GM21619 (cell line): ENCODE measurements at regions not wholly inside any gene's neighbourhood (a gene's known extent, or its start where the extent isn't known, plus 50 kb on each side); places are given as distances from the start of the nearest gene placed in this dataset.
"Not testable (repeated sequence)": the region's sequence is repeated elsewhere in the genome, so short reads cannot be mapped to it uniquely, and the experiment has no call there.

Source experiments
- ATAC-seq: cut with Tn5 transposase; IDR thresholded peaks from one replicate; pipeline ENCODE4 v1.9.1; 2021; ENCODE audit not compliant: unreplicated experiment

GRCh38 chr2:19109518-19109917, 248.9 kb downstream of the OSR1 start:
- no peak for ATAC-seq

- ATAC-seq = no peak
Observed at GRCh38 chr2:19106376-19106775, 252.0 kb downstream of the OSR1 start.

DNA sequence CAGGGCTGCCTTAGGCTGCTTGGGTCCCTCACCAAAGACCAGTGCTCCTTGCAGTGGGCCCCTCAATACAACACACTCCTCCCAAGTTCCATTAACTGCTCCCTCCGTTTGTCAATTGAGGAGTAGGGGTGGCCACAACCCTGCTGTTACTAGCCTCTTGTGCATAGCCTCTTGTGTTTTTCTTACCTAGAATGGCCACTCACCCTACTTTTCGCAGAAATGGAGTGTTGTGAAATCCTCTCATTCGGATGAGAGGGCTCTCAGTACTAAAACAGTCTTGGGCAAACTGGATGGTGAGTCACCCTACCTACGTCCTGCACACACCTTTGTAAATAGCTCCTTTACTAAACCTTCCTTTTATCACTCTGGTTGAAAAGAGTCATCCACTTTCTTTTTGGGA, 253.9 kb downstream of the OSR1 start:
- no peak for ATAC-seq

- no peak for ATAC-seq
Observed at GRCh38 chr2:19102696-19103423, 255.6 kb downstream of the OSR1 start.

DNA sequence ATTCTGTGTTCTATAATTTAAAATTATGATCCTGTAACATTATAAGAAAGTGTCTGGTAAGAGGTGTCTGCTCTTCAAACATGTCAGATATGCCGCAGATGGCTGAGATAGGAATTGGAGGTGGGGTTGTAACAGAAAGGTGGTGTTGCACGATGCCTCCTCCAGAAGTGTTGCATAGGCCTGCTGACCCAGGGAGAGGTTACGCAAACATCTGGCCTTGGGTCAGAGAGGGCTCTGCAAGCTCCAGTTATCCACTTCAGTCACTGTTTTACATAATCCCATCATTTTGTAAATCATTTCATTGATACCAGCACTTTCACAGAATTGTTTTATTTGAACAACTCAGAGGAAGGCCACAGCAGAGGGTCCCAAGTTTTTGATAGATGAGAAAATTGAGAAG, 256.5 kb downstream of the OSR1 start:
- ATAC-seq = no peak

GRCh38 chr2:19100570-19100969, 257.9 kb downstream of the OSR1 start:
- no peak for ATAC-seq

GRCh38 chr2:19099181-19099580, 259.2 kb downstream of the OSR1 start:
- no peak for ATAC-seq

DNA sequence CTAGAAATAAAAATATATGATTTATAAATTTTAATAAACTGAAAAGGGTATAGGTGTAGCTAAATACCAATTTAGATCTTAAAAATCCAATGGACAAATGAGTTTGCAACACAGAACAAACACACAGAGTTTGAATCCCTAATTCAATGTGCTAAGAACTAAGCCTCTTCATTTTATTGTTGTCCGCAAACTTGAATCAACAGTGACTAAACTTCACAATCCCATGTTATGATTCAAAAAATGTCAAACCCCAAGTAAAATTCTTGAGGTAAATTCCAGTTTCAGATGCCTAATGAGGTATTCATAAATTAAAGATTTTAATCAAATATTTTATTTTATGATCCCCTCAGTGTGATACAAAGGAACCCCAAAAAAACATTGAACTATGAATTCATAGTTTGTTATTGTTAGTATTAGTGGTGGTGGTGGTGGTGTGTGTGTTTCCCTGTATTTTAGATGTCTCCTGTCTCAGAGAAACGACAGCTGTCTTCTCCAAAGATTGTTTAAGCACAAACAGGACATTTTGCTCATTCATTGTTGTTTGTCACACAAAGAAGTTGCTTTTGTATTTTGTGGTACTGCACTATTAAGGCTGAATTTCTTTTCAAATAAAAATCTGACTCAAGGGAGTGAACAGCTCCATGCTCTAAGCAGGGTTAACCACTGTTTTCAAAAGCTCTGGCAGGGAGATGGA, 259.8 kb downstream of the OSR1 start:
- ATAC-seq = no peak

GRCh38 chr2:19089476-19089875, 268.9 kb downstream of the OSR1 start:
- not testable (repeated sequence) for ATAC-seq

- ATAC-seq = no peak
Observed at GRCh38 chr2:19086231-19086651, 272.2 kb downstream of the OSR1 start.

DNA sequence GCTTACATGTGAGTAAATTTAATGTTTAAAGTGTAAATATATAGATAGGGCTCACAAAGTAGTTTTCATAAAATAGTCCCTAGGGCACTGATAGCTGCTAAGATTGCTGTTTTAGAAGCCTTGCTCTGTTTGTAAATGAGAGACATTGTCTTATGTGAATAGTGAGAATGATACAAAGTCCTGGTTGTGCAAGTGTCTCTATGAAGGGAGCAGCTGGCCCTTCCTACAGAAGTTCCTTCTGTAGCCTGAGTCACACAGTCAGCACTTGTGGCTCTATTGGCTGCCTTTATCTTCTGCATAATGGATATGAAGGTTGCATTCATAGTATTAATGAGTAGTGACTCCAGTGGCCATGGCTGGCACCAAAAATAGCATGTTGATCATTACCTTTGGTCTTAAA, 279.7 kb downstream of the OSR1 start:
- ATAC-seq = no peak

DNA sequence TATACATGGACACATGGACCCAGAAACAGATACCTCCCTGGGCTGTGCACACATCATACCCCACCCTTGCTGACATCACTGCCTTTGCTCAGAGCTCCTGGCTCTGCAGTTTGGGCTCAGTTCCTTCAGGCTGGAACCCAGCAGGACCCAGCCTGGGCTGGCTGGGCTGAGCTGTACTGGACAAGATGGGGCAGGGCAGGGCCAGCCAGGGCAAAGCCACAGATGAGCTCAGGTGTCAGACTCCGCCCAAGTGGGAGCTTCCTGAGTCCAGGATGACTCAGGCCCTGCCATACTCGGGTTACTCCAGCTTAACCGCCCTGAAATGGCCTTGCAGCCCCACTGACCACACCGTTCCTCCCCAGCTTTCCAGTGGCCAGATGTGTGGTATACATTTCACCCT, 284.9 kb downstream of the OSR1 start:
- no peak for ATAC-seq

- no peak for ATAC-seq
Observed at GRCh38 chr2:19072161-19072560, 286.3 kb downstream of the OSR1 start.

DNA sequence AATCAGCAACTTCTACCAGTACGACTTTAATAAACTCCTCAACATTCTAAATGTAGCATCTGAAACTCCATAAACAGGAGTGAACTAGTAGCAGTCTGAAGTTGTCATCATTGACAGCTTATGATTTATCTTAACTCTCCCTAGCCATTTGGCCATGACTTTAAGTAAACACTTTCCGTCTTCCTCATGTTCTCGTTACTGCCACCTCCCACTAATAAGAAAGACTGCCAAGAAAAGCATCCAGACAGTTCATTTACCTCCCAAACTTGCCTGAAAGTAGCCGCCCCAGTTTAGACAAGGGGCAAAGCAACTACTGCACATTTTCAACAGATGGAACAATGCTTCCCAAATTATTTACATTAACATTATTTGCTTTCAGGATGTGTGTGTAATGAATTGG, 287.5 kb downstream of the OSR1 start:
- no peak for ATAC-seq

DNA sequence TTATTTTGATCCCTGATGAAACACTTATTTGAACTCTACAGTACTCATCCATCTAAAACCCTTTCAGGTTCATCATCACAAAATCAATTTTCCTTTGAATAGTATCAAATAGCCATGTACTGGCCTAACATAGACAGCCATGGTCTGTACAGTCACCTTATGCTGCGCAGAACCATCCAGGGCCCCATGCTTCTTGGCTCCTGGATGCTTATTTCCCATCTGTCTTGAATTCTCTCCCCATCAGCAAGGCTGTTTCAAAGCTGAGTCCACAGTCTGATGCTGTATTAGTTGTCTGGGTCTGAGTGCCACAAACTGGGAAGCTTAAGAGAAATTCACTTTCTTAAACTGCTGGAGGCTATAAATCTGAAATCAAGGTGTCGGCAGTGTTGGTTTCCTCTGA, 290.2 kb downstream of the OSR1 start:
- no peak for ATAC-seq

GRCh38 chr2:19062370-19062769, 296.1 kb downstream of the OSR1 start:
- ATAC-seq = no peak

DNA sequence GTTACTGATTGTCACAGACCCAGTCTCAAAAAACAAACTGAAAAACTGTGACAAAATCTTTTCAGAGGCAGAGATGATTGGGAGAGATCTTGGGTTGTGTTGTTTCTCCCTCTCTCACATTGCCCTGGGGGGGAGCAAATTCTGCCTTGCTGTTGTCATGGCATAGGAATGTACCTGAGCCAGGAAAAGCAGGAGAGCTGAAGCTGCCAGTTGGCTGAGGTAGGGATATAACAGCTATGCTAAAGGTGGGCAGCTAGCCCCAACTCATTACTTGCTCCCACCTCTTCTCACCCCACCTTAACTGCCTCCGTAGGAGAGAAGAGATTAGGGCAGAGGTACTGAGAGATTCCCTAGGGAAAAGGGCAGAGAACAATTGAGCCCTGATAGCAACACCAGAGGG, 299.3 kb downstream of the OSR1 start:
- ATAC-seq = no peak

DNA sequence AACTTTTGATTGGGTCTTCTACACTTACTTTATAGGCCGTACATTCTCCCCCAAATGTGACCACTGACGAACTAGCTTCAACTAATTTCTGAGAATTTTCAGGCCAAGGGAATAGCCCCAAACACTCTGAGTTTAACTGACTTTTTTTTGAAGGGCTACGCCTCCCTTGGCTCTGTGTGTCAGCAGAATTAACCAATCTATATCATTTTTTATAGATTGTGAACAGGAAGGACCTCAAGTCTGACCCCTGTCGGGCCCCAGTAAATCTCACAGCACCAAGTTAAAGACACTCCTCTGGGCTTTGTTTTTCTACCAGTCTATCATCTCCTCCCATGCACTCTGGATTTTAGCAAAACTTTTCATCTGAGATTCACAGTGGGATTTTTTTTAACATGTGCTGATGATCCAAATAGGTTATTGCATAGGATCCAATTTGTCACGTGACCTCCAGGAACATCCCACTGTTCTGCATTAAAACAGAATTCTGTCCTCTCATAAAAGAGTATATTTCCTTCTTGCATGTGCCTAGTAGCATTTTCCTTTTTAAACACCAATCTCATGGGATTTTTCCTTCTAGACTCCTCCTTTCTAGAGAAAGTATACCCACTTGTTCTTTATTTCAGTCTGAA, 307.1 kb downstream of the OSR1 start:
- ATAC-seq = no peak

DNA sequence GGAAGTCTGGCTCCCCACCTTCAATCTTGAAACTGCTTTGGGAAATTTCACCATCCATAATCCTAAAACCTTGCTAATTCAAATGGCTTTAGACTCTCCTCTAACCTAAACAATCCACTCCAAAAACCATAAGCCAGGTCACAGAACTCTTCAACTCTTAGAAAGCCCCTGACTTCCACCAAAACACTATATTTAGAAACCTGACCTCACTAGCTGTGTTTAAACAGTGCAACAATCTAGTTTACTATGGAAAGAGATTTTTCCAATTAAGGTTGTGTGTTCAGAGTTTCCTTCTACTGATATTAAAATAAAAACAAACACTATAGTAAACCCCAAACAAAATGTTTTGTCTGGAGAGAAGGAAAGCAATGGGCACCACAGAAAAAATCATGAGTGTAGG, 308.1 kb downstream of the OSR1 start:
- no peak for ATAC-seq

DNA sequence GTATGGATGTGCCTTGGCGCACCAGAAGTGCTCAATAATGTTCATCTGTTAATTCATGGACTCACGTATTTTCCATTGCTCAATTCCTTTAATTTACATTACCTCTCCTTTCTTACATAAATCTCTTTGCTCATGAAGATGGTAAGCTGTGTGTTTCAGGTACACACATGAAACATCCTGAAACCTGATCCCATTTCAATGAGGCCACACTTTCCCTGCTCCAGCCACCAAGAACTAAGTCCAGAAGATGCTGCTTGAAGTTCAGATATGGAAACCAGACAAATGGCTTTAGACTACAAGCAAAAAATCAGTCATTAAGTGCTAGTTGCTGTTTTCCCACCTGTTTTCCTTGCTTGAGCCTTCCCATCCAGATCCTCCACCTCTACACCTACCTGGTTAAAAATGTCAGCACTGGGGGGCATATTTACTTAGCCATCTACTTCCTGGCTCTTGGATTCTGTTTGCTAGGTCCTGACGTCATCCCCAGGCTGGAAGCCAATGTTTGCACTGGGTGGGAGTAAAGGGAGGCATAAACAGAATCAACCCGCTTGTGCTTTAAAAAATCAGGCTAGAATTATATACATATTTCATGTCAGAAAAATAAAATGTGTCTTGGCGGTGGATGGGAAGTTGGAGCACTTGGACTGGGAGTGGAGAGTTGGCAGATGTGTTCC, 309.7 kb downstream of the OSR1 start:
- ATAC-seq = no peak

DNA sequence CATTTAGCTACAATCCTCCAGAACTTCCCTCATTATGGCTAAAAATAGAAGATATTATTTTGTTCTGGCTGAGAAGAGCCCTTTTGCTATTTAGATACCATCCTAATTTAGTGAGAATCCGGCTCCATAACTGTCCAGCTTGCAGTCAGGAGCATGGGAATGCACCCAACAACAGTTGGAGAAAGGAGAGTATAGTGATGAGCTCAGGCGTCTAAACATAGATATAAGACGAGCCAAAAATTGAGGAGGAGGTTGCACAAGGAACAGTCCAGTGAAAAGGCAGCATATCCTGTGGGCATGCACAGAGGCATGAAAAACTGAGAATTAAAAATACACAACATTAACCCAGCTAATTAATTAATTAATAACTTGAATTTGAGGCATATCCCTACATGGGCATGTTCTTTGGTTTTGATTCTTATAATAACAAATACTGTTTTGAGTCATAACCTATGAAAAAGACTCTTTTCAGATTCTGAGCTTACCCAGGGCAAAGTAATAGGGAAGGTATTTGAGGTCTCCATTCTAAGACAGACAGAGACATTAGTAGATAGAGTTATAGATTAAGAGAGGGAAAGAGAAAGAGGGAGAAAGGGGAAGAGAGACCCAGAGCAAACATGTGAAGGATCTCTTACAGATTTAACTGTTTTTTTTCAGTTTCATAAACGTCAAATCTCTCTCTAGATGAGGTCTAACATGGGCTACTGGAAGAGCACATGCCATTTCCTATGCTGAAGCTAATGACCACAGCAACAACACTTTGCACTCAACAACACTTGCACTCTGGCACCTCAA, 311.2 kb downstream of the OSR1 start:
- peak; percentile 88 for ATAC-seq
